GM12878 (cell line): ENCODE measurements at regions not wholly inside any gene's neighbourhood (a gene's known extent, or its start where the extent isn't known, plus 50 kb on each side); places are given as distances from the start of the nearest gene placed in this dataset.

Source experiments
- ATAC-seq: fragments of 200-7000 bp; cut with Tn5 transposase; 3 replicates; pipeline ENCODE4 v1.9.1; 2020; ENCODE audit warnings: mild to moderate bottlenecking, moderate library complexity
- BruUV-seq: library from RNA; stranded (reverse); fragments of 400-500 nt; replicated peaks from 2 replicates; lab custom pipeline; 2021; lab: Mats Ljungman, UMichigan
- CTCF ChIA-PET: fragments of 300-600 bp; sonication (Branson Sonifier 250); formaldehyde crosslinking; extraction: SDS; loops from one replicate; lab custom pipeline; 2021; ENCODE audit warnings: inconsistent platforms; lab: Yijun Ruan, JAX
- POLR2A ChIA-PET: fragments of 350-600 bp; formaldehyde crosslinking; extraction: SDS; loops from one replicate; lab custom pipeline; 2021; ENCODE audit warnings: inconsistent platforms; lab: Charles Lee
- RAD21 ChIA-PET: fragments of 300-600 bp; sonication (Branson Sonifier 250); formaldehyde crosslinking; loops from one replicate; lab custom pipeline; 2023; ENCODE audit warnings: antibody characterized with exemption; ENCODE audit not compliant: unreplicated experiment; lab: Charles Lee
- SMC1A ChIA-PET: fragments of 300-600 bp; sonication (Branson Sonifier 250); formaldehyde crosslinking; loops from one replicate; lab custom pipeline; 2023; ENCODE audit not compliant: unreplicated experiment, uncharacterized antibody; lab: Charles Lee
- DNase-seq: peaks from one replicate; pipeline ENCODE4 v3.0.0-alpha.2; 2011; ENCODE audit warnings: low read depth, low spot score
- FAIRE-seq: peaks from 3 replicates; lab custom pipeline; 2011; peaks lifted over from hg19 to GRCh38; lab: Jason Lieb, UNC
- H2AFZ ChIP-seq: 2 replicates; pipeline ENCODE4 v1.6.0; 2011; ENCODE audit warnings: low read depth, low read length, control low read depth; ENCODE audit not compliant: control insufficient read depth
- H3K27ac ChIP-seq: 2 replicates; pipeline ENCODE4 v1.5.1; 2011; ENCODE audit warnings: control low read depth; ENCODE audit not compliant: control insufficient read depth, insufficient read depth
- H3K27me3 ChIP-seq, 2 experiments: replicated peaks in 1 of 2; 2 replicates each; pipeline versions ENCODE4 v1.6.0 to v1.6.1; 2011; ENCODE audit warnings: low read length in 1 of 2; ENCODE audit not compliant: control insufficient read depth in 2 of 2, insufficient read depth in 2 of 2
- H3K36me3 ChIP-seq, 2 experiments: 2 replicates each; pipeline ENCODE4 v1.5.1; 2011; ENCODE audit warnings: low read length in 1 of 2; ENCODE audit not compliant: control insufficient read depth in 2 of 2, insufficient read depth in 2 of 2
- H3K4me1 ChIP-seq: 2 replicates; pipeline ENCODE4 v1.6.1; 2011; ENCODE audit warnings: mild to moderate bottlenecking, low read length, moderate library complexity, mixed read lengths; ENCODE audit not compliant: control insufficient read depth, insufficient read depth
- H3K4me2 ChIP-seq: 2 replicates; pipeline ENCODE4 v1.6.0; 2011; ENCODE audit warnings: control low read depth; ENCODE audit not compliant: control insufficient read depth, insufficient read depth
- H3K4me3 ChIP-seq: fragments of 200-600 bp; sonication (generic); 2 replicates; pipeline ENCODE4 v1.5.1; 2016
- H3K79me2 ChIP-seq: 2 replicates; pipeline ENCODE4 v1.6.0; 2011; ENCODE audit warnings: low read length; ENCODE audit not compliant: control insufficient read depth, insufficient read depth
- H3K9ac ChIP-seq: 2 replicates; pipeline ENCODE4 v1.8.0; 2011; ENCODE audit warnings: low read length, control low read depth, mixed read lengths; ENCODE audit not compliant: control insufficient read depth, insufficient read depth
- H3K9me3 ChIP-seq: replicated peaks from 3 replicates; pipeline ENCODE4 v1.5.1; 2011; ENCODE audit warnings: mild to moderate bottlenecking, low read length; ENCODE audit not compliant: control insufficient read depth, insufficient read depth
- H4K20me1 ChIP-seq: 2 replicates; pipeline ENCODE4 v1.6.0; 2011; ENCODE audit not compliant: control insufficient read depth, insufficient read depth
- BCLAF1 ChIP-seq: fragments of 450-650 bp; IDR thresholded peaks from 2 replicates; pipeline ENCODE4 v1.6.1; 2017; ENCODE audit warnings: antibody characterized with exemption, mild to moderate bottlenecking, moderate library complexity
- CEBPZ ChIP-seq: fragments of 150-350 bp; IDR thresholded peaks from 2 replicates; pipeline ENCODE4 v1.6.1; 2016; ENCODE audit warnings: low read depth, low read length
- CREM ChIP-seq: IDR thresholded peaks from 2 replicates; pipeline ENCODE4 v1.6.1; 2014; ENCODE audit warnings: antibody characterized with exemption, low read depth
- ESRRA ChIP-seq: IDR thresholded peaks from 2 replicates; pipeline ENCODE4 v1.6.1; 2012; ENCODE audit warnings: mild to moderate bottlenecking, low read length, improper control_type of control experiment
- GATAD2B ChIP-seq: fragments of 450-650 bp; conservative IDR thresholded peaks from 2 replicates; pipeline ENCODE4 v1.6.1; 2017; ENCODE audit warnings: low read depth, mild to moderate bottlenecking, moderate library complexity
- HDGF ChIP-seq: fragments of 450-650 bp; IDR thresholded peaks from 2 replicates; pipeline ENCODE4 v1.6.1; 2016; ENCODE audit warnings: antibody characterized with exemption
- JUNB ChIP-seq: IDR thresholded peaks from 2 replicates; pipeline ENCODE4 v1.6.1; 2016; ENCODE audit warnings: antibody characterized with exemption, mild to moderate bottlenecking
- NFIC ChIP-seq: IDR thresholded peaks from 2 replicates; pipeline ENCODE4 v1.6.1; 2012; ENCODE audit warnings: low read depth, mild to moderate bottlenecking, inconsistent platforms, low read length, moderate library complexity
- NFXL1 ChIP-seq: fragments of 450-650 bp; IDR thresholded peaks from 2 replicates; pipeline ENCODE4 v1.6.1; 2017; ENCODE audit warnings: antibody characterized with exemption, mild to moderate bottlenecking, borderline replicate concordance
- PBX3 ChIP-seq: IDR thresholded peaks from 2 replicates; pipeline ENCODE4 v1.6.1; 2011; ENCODE audit warnings: mild to moderate bottlenecking, low read depth, low read length, moderate library complexity; ENCODE audit not compliant: insufficient replicate concordance
- PKNOX1 ChIP-seq: fragments of 450-650 bp; IDR thresholded peaks from 2 replicates; pipeline ENCODE4 v1.6.1; 2016; ENCODE audit warnings: mild to moderate bottlenecking
- POLR2AphosphoS2 ChIP-seq: IDR thresholded peaks from 2 replicates; pipeline ENCODE4 v1.6.1; 2011; ENCODE audit warnings: low read depth, mild to moderate bottlenecking, low read length, improper control_type of control experiment, moderate library complexity
- RBBP5 ChIP-seq: fragments of 200-600 bp; sonication (generic); conservative IDR thresholded peaks from 2 replicates; pipeline ENCODE4 v1.6.1; 2016
- RCOR1 ChIP-seq: conservative IDR thresholded peaks from 2 replicates; pipeline ENCODE4 v1.6.1; 2012; ENCODE audit warnings: low read depth, low read length, improper control_type of control experiment
- RFX5 ChIP-seq: IDR thresholded peaks from 2 replicates; pipeline ENCODE4 v1.6.1; 2011; ENCODE audit warnings: low read depth, low read length, improper control_type of control experiment
- TAF1 ChIP-seq: IDR thresholded peaks from 2 replicates; pipeline ENCODE4 v1.6.1; 2011; ENCODE audit warnings: mild to moderate bottlenecking, low read depth, low read length, borderline replicate concordance
- ZBED1 ChIP-seq: IDR thresholded peaks from 2 replicates; pipeline ENCODE4 v1.6.1; 2016; ENCODE audit warnings: borderline replicate concordance
- ZSCAN29 ChIP-seq: fragments of 450-650 bp; IDR thresholded peaks from 2 replicates; pipeline ENCODE4 v1.6.1; 2017; ENCODE audit warnings: mild to moderate bottlenecking, moderate library complexity
- WGBS: methylation state at CpG from one replicate; pipeline ENCODE4 v1.1.6; 2016; ENCODE audit warnings: low lambda C conversion rate; ENCODE audit not compliant: insufficient replicate concordance, insufficient coverage; ENCODE audit errors: missing lambda C conversion rate; 5-methylcytosine and 5-hydroxymethylcytosine counted together
- in situ Hi-C: fragments of 300-500 bp; cut with MboI; formaldehyde crosslinking; loops from 9 replicates; pipeline ENCODE4 v1.14.3; 2018; ENCODE audit warnings: mixed read lengths
- intact Hi-C: fragments of 100-400 bp; cut with micrococcal nuclease; formaldehyde crosslinking; loops from one replicate; pipeline ENCODE4 v1.14.2; 2022; ENCODE audit not compliant: unreplicated experiment

- H3K27ac ChIP-seq: no peak overlapping the region
- no peak overlapping the region for H3K9ac ChIP-seq
- H3K9me3 ChIP-seq: no peaks in the 10 kb centered on the region
- no peak overlapping the region for H3K4me3 ChIP-seq
- no TSS peak for BruUV-seq
- H4K20me1 ChIP-seq: no peaks in the 10 kb centered on the region
- H2AFZ ChIP-seq: no peak overlapping the region
- ATAC-seq: no peak
- intact Hi-C loops: no loop called here
- ChIA-PET RAD21 (no interaction called here), SMC1A (no interaction called here), CTCF (no interaction called here), POLR2A (no interaction called here)
- no peaks in the 10 kb centered on the region for H3K79me2 ChIP-seq
- in situ Hi-C loops: no loop called here
- TF ChIP-seq POLR2AphosphoS2: no peak
- TF ChIP-seq ZBED1: no peak
- TF ChIP-seq NFIC: no peak
- no peak for TF ChIP-seq ZSCAN29
- TF ChIP-seq ESRRA: no peak
- no peak for TF ChIP-seq HDGF
- TF ChIP-seq CREM: no peak
- no peak for TF ChIP-seq GATAD2B
- no peak for TF ChIP-seq BCLAF1
- no peak for TF ChIP-seq JUNB
- TF ChIP-seq NFXL1: no peak
- TF ChIP-seq RBBP5: no peak
- TF ChIP-seq TAF1: no peak
- TF ChIP-seq CEBPZ: no peak
- TF ChIP-seq RCOR1: no peak
- TF ChIP-seq RFX5: no peak
- TF ChIP-seq PBX3: no peak
- TF ChIP-seq PKNOX1: no peak
- no peaks in the 10 kb centered on the region for H3K36me3 ChIP-seq
- no peaks in the 10 kb centered on the region for H3K27me3 ChIP-seq
- no peak overlapping the region for H3K4me2 ChIP-seq
- H3K4me1 ChIP-seq: no peaks in the 10 kb centered on the region
- no peak for DNase-seq
- no peak for FAIRE-seq
- 59% methylated on average over 10 of the region's 10 CpGs for WGBS
Measured at GRCh38 chr20:24747010-24747712, 201.9 kb upstream of the CST7 start.
